T1000 (cell line): ENCODE measurements at regions not wholly inside any gene's neighbourhood (a gene's known extent, or its start where the extent isn't known, plus 50 kb on each side); places are given as distances from the start of the nearest gene placed in this dataset.

Experiments
- DNase-seq: peaks from one replicate; lab custom pipeline; 2025; ENCODE audit warnings: mixed read lengths; lab: John Stamatoyannopoulos, UW

DNA sequence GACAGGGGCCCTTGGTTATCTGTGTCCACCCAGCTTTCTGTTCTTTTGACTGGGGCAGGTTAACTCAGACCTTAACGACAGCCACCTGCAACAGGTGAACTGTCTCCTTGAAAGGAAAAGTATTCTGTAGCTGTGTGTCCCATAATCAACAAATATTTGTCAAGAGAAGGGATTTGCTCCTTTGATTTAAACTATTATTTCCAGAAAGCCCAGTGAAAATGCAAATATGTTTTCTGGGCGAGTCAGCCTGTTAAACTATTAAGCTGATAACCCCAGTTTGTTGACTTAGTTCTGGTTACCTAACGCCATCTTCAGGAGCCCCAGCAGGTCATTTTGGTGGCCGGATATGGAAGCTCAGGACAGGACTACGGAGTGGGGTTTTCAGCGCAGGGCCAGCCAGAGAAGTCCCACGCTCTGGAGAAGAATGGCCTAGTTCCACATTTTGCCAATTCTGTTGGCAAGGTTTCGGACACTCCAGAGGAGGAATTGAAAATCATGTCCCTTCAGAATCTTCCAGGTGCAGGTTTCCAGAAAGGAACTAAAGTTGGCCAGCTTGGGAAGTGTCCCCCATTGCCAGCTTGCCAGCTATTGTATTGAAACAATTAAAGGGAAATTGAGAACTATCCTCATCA lies 54.5 kb downstream of the ADRA2A start:
- DNase-seq = no peak

- no peak for DNase-seq
These were observed 60.2 kb downstream of the ADRA2A start for GRCh38 chr10:111137007-111137406.

DNA sequence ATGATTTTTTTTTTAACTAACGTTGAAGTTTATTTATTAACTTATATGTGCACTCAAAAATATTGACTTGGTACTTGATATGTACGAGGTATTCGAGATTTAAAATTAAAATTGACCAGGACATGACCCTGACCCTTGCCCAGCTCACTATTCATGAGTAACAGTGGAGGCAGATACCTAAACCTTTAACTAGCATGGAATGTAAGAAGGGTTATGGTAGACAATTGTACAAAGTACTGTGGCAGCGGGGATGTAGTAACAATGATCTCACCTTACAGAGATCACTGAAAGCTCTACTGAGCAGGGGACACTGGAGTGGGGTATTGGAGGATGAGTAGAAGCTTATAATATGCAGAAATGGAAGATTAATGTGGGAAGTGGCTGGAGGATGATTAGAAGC lies 60.8 kb downstream of the ADRA2A start:
- DNase-seq = no peak

GRCh38 chr10:111138544-111138943 lies 61.7 kb downstream of the ADRA2A start:
- no peak for DNase-seq

GRCh38 chr10:111139567-111139966 lies 62.7 kb downstream of the ADRA2A start:
- no peak for DNase-seq

DNA sequence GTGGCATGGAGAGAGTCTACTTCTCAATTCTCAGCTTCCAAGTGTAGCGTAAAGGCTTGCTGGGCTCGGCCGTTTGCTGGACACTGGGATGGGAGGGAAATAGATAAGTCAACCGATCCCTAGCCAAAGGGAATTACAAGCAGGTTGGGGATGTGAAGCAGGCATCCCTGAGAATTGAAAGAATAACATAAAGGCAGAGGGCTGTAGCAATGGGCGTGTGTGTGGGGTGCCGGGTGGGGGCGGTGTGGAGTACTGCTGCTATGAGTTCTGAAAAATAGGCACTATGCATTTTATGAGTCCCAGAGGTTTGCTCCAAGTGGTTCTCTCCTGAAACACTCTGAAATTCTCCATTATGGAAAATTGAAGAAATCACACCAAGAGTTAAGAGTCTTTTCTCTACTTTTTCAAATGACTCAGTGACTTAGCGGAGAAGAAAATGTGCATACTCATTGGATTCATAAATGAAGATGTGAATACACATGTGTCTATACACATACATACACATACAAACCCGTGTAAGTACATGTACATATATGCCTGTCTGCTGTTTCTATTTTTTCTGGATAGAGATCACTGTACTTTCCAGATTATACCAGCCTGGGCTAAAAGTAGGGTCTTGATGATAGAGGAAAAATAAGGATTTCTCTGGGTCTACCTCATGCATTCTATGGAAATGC lies 65.4 kb downstream of the ADRA2A start:
- no peak for DNase-seq

- no peak for DNase-seq
These were observed 69.3 kb downstream of the ADRA2A start for GRCh38 chr10:111146025-111146640.

GRCh38 chr10:111148025-111148424 lies 71.2 kb downstream of the ADRA2A start:
- no peak for DNase-seq

GRCh38 chr10:111148440-111148839 lies 71.6 kb downstream of the ADRA2A start:
- no peak for DNase-seq

DNA sequence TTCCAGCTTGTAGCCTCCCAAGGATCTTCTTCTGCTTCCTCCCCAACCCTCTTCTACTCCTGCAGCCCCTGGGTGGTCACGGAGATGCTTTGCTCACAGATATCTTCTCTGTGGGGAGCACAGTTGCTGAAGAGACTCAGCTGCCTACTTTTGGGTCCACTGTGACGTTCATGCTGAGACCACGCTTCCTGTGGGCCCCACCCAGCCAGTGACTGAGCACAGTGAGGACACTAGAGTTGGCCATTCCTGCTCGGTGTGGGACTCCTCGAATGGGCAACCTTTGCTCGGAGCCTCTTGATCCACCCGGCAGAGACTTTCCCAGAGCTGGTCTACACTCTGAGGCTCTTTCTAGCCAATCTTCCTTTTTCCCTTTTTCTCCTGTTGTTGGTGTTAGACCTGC lies 73.9 kb downstream of the ADRA2A start:
- DNase-seq = no peak

GRCh38 chr10:111151595-111152307 lies 74.9 kb downstream of the ADRA2A start:
- DNase-seq = no peak

GRCh38 chr10:111156754-111157153 lies 79.9 kb downstream of the ADRA2A start:
- no peak for DNase-seq

DNA sequence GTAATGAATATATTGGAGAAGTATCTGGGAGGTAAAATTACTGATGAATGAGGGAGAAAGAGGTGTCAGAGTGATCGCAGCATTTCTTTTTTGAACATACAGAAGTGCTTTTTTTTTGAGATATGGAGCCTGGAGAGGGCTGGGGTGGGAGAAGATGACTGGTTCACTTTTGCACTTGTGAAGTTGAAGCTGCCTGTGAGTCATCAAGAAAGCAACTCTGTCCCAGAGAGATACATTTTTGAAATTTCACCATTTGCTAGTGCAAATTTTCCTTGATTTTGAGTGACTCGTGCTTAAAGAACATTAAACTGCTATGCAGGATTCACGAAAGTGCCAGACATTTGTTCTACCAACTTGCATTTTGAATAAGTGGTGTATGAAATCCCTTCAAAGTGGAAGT lies 81.8 kb downstream of the ADRA2A start:
- DNase-seq = no peak

DNA sequence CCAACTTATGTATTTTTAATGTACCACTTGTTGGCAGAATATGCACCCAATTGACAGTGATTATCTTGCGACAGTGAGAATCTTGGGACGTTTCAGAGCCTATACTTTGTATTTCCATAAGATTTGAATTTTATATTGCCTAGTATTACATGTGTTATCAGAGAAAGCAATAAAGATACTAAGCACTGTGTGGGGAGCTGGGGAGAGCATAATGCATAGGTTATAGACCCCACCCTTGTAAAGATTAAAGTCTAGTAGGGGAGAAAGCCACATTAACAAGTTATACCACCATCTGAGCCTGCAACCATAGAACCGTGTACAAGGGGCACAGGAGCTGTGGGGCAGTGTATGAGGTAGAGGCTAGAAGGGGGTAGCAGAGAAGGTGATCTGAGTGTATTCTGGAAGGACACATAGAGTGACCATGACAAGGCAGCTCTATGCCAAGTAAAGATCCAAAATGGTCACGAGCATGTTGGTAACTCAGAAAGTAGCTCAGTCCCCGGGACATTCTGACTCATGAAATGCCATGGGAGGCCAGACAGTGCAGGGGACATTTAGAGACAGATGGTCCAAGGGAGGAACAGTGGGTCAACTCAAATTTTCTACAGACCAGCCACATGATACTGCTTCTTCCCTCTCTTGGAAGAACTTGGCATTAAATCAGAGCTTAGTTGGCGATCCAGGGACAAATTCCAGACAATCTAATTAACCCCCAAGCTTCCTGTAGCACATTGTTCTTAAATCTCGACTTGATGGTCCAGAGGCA lies 84.5 kb downstream of the ADRA2A start:
- no peak for DNase-seq

DNA sequence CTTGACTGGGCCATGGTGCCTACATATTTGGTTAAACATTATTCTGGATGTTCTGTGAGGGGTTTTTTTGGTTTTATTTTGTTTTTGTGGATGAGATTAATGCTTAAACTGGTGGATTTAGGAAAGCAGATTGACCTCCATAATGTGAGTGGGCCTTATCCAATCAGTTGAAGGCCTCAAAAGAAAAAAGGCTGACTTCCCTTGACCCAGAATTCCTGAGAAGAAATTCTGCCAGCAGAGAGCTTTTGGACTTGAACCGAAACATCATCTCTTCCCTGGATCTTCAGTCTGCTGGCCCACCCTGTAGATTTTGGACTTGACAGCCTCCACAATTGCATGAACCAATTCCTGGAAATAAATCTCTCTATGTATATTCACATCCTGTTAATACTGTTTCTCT lies 94.4 kb downstream of the ADRA2A start:
- no peak for DNase-seq

GRCh38 chr10:111175787-111176186 lies 99.0 kb downstream of the ADRA2A start:
- DNase-seq = no peak

GRCh38 chr10:111177379-111177778 lies 100.5 kb downstream of the ADRA2A start:
- DNase-seq = no peak

DNA sequence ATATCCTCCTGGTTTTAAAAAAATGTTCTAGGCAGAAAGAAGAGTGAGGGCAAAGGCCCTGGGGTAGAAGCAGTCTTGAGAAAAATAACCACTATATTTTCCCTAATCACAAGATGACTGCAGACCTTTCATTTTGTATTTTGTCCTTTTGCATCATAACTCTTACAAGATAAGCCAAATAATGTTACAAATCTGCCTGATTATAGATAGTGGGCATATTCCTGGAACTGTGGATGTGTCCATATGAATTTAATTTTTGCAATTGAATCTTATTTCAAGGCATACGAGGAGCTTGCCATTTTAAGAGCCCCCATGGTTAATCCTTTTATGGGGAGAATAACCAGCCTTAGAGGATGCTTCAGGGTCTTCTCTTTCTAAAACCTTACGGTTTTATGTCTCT lies 102.7 kb downstream of the ADRA2A start:
- DNase-seq = no peak

DNA sequence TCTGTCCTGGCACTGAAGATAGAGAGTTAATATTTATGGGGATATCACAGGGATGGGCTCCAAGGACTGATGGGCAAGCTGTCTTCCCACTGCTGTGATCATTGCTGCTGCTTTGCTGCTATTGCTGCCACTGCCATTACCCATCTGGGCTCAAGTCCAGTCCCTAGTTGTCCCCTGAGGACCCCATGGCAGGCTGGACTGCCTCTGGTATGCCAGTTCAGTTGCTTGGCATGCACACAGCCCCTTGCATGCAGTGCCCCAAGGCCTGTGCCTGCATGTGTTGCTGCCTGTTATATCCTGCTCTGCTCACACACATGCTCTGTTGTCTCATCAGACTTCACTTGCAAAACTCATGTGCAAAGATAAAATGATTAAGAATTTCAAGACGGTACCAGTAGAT lies 109.5 kb downstream of the ADRA2A start:
- DNase-seq = no peak

- no peak for DNase-seq
These were observed 110.3 kb downstream of the ADRA2A start for GRCh38 chr10:111187096-111187495.

GRCh38 chr10:111199587-111199986 lies 122.8 kb downstream of the ADRA2A start:
- no peak for DNase-seq

- DNase-seq = no peak
These were observed 123.8 kb downstream of the ADRA2A start for GRCh38 chr10:111200505-111201186.
